HG03159 (cell line): ENCODE measurements at regions not wholly inside any gene's neighbourhood (a gene's known extent, or its start where the extent isn't known, plus 50 kb on each side); places are given as distances from the start of the nearest gene placed in this dataset.
"Not testable (repeated sequence)": the region's sequence is repeated elsewhere in the genome, so short reads cannot be mapped to it uniquely, and the experiment has no call there.

ENCODE experiments used
- ATAC-seq: cut with Tn5 transposase; IDR thresholded peaks from one replicate; pipeline ENCODE4 v1.9.1; 2021; ENCODE audit warnings: mild to moderate bottlenecking, moderate library complexity; ENCODE audit not compliant: unreplicated experiment

GRCh38 chr21:22703521-22703920 lies 1705.3 kb downstream of the NCAM2 start:
- ATAC-seq, result no peak

GRCh38 chr21:22710721-22711120 lies 1712.5 kb downstream of the NCAM2 start:
- no peak for ATAC-seq

GRCh38 chr21:22711636-22712035 lies 1713.4 kb downstream of the NCAM2 start:
- no peak for ATAC-seq

- peak; percentile 67 for ATAC-seq
Observed at GRCh38 chr21:22725436-22725835, 1727.2 kb downstream of the NCAM2 start.

- no peak for ATAC-seq
Observed at GRCh38 chr21:22728091-22728490, 1729.9 kb downstream of the NCAM2 start.

GRCh38 chr21:22743085-22743484 lies 1744.9 kb downstream of the NCAM2 start:
- ATAC-seq, result no peak

GRCh38 chr21:22754746-22755145 lies 1756.5 kb downstream of the NCAM2 start:
- no peak for ATAC-seq

- ATAC-seq, result no peak
Observed at GRCh38 chr21:22758478-22758877, 1760.3 kb downstream of the NCAM2 start.

- ATAC-seq, result no peak
Observed at GRCh38 chr21:22762463-22762862, 1764.3 kb downstream of the NCAM2 start.

GRCh38 chr21:22763442-22763841 lies 1765.2 kb downstream of the NCAM2 start:
- no peak for ATAC-seq

- no peak for ATAC-seq
Observed at GRCh38 chr21:22764222-22764621, 1766.0 kb downstream of the NCAM2 start.

GRCh38 chr21:22791376-22791775 lies 1793.2 kb downstream of the NCAM2 start:
- ATAC-seq, result no peak

- peak; percentile 69 for ATAC-seq
Observed at GRCh38 chr21:22791986-22792560, 1793.9 kb downstream of the NCAM2 start.

- ATAC-seq, result no peak
Observed at GRCh38 chr21:22795091-22795490, 1796.9 kb downstream of the NCAM2 start.

GRCh38 chr21:22795644-22796043 lies 1797.4 kb downstream of the NCAM2 start:
- no peak for ATAC-seq

- no peak for ATAC-seq
Observed at GRCh38 chr21:22796147-22796546, 1797.9 kb downstream of the NCAM2 start.

- no peak for ATAC-seq
Observed at GRCh38 chr21:22804151-22804550, 1805.9 kb downstream of the NCAM2 start.

GRCh38 chr21:22806278-22806677 lies 1808.1 kb downstream of the NCAM2 start:
- no peak for ATAC-seq

GRCh38 chr21:22813201-22813600 lies 1815.0 kb downstream of the NCAM2 start:
- no peak for ATAC-seq

GRCh38 chr21:22818681-22819485 lies 1820.7 kb downstream of the NCAM2 start:
- not testable (repeated sequence) for ATAC-seq

GRCh38 chr21:22827422-22827821 lies 1829.2 kb downstream of the NCAM2 start:
- ATAC-seq, result no peak

GRCh38 chr21:22842875-22843274 lies 1844.7 kb downstream of the NCAM2 start:
- ATAC-seq, result no peak

- ATAC-seq, result no peak
Observed at GRCh38 chr21:22855581-22855980, 1857.4 kb downstream of the NCAM2 start.
